Stimulated activated CD8-positive, alpha-beta memory T cell treated with anti-CD3 and anti-CD28 coated beads, Interleukin-4, amount 100 ng/mL, for 1 hour (primary cell): ENCODE measurements at regions not wholly inside any gene's neighbourhood (a gene's known extent, or its start where the extent isn't known, plus 50 kb on each side); places are given as distances from the start of the nearest gene placed in this dataset.
A peak's percentile ranks its signal among the peaks of the same experiment; 100 is the strongest.
"Not testable (repeated sequence)": the region's sequence is repeated elsewhere in the genome, so short reads cannot be mapped to it uniquely, and the experiment has no call there.

Experiments used
- DNase-seq, 2 donors: peaks; one replicate each; pipeline ENCODE4 v3.0.0-alpha.2; 2020; ENCODE audit warnings: low read depth in 2 of 2, low spot score in 1 of 2

DNA sequence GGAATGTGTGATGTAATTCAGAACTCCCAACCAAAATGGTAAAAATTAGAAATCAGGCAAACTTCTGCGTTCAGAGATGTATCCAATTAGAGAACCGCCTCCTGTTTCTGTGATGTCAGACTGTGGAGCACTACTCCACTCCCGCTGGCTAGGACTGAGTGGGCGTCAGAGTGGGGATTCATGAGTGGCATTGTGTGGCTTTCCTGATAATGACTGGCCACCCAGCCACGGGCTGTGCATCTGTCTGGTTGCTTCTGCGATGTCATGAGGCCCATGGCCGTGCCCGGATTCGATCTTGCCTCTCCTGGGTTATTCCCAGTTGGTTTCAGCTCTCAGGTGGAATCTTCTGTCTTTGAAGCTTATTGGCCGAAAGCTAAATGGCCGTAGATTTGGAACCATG is 87.1 kb upstream of the KCNA1 start:
- DNase-seq = no peak

DNA sequence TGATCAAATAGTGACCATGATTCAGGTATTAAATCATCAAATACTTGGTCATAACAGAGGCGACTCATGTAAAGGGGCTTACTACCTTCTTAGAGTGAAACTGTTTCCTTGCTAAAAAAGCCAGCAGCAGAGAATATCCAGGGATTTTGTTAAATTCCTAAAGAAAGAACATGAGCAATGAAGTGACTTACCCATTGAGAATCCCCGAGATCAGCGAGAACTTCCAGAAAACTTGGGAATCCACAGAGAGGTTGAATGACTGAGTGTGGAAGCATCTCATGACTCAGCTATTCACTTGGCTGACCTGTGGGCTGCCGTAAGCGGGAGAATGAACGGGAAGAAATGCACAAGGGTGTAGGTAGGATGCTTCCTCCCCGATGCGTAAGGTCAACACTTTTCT is 85.3 kb upstream of the KCNA1 start:
- DNase-seq = no peak

DNA sequence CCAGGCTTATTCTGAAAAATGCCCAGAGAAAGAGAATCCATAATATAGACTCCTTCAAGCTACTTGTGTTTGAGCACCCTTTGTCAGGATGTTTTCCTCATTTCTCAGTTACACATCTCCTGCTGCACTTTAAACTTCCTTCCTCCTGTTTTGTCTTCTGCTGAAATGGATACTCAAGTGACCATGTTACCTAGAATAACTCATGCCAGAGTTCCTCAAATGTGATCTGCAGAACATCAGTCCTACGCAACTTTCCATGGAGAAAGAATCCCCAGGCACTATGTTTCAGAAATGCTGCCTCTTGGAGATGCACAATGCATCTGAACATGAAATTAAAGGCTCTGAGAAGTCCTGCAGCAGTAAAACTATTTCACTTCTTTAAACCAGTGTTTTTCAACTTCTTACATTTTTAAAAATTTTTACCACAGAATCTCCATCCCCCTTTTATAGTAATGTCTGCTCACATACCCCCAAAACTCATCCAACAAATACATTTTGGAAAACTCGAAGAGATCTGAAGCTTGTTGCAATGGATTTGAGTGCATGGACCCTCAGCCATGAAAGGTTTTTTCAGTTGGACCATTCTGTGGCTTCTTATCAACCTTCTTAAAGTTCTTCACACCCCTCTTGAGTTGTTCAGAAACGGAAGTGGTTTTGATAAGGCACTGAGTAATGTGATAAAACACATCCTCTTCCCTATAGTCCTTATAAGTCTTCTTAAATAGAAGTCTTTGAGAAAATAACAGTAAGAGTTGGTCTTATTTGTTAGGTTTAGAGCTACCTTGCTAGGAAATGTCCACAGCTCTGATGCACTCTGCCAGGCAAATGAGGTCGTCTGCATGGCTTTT is 84.5 kb upstream of the KCNA1 start:
- DNase-seq = no peak

DNA sequence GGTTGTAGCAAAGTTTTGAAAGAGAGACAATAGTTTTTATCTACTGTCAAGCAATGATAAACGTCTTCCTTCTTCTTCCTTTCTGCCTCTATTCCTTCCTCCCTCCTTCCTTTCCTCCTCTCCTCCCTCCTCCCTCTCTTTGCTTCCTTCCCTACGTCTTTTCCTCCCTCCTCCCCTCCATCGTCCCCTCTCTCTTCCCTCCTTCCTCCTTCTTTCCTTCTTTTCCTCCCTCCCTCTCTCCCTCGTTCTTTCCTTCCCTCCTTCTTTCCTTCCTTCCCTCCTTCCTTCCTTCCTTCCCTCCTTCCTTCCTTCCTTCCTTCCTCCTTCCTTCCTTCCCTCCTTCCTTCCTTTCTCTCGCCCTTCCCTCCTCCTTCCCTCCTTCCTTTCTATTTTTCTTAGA is 82.8 kb upstream of the KCNA1 start:
- no peak for DNase-seq

DNA sequence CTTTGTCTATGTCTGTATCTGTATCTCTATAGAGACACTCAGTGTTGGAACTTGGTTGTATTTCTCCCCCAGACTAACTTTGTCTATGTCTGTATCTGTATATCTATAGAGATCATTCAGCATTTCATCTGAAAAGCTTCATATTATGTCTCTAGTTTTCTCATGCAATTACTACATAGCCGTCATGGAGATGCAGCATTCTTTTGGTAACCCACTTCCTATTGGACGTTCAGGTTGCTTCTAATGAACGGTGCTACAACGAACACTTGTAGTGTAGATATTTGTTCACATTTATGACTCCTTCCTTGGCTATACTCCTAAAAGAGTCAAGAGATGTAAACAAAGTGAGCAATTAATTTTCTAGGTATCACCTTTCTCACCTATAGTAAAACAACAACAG is 81.5 kb upstream of the KCNA1 start:
- no peak for DNase-seq

DNA sequence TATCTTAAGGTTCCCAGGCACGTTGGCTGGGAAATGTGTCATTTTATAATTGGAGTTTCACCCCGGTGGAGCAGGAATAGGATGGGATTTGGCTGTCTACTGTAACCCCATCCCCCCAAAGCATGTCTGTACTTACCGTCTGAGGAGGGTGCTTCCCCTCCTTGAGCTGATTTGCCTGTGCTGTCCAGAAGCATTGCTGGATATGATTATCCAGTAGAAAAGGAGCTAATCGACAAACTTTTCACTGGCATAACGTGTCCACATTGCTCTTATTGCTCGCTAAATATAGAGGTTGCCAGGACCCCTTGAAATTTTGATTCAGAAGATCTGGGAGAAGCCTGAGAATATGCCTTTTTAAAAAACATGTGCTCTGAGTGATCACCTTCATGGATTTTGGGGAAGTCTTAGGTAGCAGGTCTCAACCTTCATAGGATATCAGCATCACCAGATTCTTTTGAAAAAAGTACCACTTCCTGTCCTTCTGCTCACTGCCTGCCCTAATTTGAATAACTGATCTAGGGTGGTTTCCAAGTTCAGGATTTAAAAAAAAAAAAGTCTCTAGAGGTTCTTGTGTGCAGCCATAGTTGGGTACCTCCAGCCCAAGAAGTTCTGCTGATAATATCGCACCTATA is 80.4 kb upstream of the KCNA1 start:
- no peak for DNase-seq

DNA sequence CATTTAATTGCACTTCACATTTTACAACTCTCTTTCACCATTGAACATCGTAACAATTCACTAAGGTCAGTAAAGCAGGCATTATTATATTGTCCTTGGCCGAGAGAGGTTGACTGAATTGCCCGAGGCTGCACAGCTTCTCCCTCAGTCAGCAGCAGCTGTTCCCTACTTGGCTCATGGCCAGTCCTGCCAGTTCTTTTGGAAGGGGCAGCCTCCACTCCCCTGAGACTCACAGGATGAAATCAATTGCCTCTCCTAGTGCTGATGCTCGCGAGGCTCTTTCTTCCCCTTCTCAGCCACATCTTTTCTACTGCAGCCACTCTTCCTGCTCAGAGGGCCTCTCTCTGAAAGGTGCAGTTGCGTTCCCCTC is 79.9 kb upstream of the KCNA1 start:
- no peak for DNase-seq

DNA sequence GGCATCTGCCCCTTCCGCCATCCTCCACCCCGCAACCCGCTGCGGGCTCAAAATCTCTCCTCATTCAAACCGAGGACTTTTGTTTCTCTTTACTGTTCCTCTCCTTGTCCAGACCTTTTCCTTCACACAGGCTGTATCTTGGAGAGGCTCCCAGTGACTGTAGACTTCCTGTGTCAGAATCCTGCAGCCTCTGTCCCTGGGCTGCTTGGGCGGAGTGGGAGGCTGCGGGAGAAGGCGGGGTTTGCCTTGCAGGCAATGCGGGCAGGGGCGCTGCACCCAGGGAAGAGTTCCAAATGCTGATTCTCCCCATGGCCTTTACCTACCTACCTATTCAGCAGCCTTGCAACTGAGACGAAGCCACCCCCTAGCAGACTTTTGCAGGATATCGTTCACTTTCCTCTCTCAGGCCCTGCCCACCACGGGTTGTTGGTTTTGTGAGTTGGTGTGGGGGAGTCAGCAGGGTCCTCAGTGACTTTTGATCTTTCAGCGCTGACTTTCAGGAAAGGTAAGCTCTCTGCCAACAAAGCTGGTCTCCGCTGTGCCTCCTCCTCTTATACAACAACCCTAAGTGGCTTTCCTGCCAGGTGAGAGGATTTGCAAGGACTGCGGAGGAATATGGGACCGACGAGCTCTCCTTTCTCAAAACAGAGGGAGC is 79.0 kb upstream of the KCNA1 start:
- no peak for DNase-seq

DNA sequence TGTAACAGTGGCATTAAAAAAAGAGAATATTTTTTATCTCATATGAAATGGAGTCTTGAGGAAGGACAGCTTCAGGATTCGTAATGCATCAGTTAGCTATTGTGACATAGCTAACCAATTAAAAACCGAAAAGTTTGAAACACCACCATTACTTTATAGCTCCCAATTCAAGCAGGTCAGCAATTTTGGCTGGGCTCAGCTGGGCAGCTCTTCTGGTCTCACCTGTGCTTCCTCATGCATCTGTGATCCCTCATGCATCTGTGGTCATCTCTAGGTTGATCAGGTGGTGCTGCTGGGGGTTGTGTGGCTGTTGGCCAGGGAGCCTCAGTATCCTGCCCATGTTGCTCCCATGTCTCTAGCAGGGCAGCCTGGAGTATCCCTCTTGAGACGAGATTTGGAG is 76.7 kb upstream of the KCNA1 start:
- no peak for DNase-seq

DNA sequence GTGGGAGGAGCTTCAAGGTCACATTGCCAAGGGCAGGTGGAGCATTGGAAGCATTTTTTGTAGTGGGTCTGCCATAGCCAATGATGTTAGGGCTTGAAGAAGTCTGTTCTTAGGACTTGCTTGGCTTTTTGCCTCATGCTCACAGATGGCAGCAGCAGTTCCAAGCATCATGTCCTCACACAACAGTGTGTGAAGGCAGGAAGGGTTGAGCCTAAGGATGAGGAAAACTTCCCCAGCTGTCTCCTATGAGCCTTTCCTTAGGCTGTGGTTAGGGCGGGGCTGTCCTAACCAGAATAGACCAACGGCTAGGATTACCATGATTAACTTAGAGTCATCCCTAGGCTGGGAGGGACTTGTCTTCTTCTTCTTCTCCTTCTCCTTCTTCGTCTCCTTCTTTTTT is 76.2 kb upstream of the KCNA1 start:
- no peak for DNase-seq

DNA sequence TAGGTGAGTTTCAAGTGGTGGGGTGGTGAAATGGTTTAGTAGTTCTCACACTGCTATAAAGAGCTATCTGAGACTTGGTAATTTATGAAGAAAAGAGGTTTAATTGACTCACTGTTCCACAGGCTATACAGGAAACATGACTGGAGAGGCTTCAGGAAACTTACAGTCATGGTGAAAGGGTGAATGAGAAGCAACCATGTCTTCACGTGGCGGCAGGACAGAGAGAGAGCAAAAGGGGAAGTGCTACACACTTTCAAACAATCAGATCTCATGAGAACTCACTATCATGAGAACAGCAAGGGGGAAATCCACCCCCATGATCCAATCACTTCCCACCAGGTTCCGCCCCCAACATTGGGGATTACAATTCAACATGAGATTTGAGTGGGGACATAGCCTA is 67.3 kb upstream of the KCNA1 start:
- not testable (repeated sequence) for DNase-seq

DNA sequence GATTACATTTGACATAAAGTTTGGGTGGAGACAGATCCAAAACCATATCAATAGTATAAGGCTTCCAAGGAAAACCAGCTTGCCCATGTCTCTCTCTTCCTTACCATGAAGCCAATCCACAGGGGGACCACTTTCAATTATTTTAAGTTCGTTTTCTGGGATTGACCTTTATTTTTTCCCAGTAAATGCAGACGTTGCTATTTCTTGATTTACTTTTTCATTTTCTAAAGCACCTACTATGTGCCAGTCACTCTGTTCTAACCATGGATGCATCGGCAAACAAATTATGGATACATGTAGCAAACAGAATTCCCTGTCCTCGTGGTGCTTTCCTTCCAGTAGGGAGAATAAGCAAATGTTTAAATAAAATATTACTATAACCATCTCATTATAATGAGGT is 65.8 kb upstream of the KCNA1 start:
- DNase-seq = no peak

DNA sequence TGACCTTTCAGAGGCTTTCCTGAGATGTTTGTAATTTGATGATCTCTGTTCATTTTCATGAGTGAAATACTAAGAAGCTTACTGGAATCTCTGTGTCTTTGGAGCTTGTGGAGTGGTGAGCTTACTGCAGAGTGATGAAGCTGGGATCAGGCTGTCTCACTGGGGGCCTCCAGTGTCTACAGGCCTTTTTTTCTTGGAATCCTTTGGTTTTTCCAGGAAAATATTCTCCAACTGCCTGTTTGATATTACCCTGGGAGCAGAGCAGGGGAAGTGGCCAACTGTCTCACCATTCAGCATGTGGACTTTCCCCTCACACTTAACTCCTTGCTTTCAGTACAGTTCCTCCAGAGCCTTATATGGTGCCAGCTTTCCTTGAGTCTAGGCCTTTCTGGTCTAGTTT is 62.0 kb upstream of the KCNA1 start:
- DNase-seq = no peak

DNA sequence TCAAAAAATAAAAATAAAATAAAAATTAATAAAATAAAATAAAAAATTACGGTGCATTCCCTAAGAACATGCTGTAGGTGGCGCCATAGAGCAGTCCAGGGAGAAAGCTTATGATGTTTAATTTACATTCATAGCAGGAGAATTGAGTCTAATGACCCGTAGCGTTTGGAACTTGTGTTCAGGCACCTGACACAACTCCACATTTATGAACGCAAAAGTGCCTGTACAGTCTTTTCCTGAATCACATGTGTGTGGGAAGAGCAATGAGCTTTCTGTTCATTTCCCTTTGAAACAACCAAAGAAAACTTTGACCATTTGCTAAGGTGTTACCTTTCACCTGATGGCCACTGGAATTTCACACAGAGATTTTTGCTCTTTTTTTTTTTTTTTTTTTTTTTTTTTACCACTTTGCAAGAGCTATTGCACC is 60.6 kb upstream of the KCNA1 start:
- no peak for DNase-seq

DNA sequence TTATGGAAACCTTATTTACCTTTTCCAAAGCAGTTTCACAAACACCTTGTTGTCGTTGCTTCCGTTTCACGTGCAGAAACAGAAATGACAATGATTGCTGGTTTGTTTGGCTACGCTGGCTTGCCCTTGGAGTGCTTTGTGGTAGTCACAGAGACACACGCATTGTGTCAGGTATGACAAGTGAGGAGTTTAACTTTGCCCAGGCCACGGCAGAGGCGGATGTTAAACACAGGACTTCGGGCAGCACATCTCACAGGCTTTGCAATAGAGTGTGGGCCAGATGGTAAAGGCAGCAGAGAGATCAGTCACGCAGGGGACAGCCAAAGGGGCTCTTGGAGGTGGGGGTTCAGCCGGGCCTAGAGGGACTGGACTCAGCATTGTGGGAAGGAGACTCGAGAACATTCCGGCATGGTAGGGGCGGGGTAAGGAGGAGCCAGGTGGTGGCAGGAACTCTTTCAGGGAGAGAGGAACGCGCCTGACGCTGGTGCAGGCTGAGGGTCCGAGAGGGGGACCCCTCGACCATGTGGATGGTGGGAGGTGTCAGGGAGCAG is 59.8 kb upstream of the KCNA1 start:
- DNase-seq = no peak

DNA sequence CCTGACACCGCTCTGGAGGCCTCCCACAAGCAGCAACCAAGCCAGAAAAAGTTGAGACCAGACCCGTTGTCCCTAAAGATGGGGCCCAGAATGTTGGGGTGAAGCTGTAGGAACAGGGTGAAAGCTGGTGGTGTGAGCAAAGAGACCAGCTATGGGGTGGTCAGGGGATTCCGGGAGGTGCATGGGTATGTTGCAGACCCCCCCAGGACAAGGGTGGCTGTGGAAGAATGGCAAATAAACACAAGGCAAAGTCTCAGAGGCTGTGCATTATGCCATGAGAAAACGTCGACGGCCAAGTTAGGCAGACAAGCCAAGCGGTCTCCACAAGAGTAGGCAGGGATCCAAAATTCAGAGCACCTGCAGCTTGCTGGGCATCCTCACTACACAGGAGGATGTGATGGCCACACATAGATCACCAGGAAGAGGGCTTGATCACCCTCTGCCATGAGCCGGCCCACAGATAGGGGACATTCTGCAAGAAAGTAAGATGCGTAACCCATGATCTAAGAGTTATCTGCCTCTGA is 58.8 kb upstream of the KCNA1 start:
- no peak for DNase-seq

DNA sequence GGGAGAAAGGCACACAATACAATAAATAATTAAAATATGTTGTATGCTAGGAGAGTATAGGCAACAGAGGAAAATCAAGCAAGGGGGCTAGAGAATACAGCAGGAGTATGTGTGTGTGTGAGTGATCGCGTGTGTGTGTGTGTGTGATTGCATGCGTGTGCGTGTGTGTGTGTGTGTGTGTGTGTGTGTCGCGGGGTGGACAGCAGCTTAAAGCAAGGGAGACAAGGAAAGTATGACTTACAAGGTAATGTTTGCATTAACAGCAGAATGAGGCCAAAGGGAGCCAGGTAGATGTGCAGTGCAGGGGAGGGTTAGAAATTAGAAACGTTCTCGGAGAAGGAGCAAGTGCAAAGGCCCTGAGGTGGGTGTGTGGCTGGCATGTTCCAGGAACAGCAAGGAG is 57.4 kb upstream of the KCNA1 start:
- no peak for DNase-seq

DNA sequence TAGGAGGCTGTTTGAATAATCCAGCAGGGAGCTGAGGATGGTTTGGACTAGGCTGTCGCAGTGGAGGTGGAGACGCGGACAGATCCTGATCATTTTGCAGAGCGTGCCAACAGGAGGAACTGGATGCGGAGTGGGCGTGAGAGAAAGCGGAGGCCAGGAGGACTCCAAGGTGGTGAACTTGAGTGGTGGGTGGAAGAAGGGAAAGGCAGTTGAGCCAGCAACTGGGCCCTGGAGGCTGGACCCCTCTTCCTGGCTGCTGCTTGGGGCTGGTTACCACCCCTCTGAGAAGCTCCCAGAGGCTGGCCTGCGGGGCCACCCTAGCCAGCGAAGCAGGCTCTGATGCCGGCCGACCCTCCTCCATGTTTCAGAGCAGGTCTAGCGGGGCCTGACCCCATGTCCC is 56.8 kb upstream of the KCNA1 start:
- no peak for DNase-seq

DNA sequence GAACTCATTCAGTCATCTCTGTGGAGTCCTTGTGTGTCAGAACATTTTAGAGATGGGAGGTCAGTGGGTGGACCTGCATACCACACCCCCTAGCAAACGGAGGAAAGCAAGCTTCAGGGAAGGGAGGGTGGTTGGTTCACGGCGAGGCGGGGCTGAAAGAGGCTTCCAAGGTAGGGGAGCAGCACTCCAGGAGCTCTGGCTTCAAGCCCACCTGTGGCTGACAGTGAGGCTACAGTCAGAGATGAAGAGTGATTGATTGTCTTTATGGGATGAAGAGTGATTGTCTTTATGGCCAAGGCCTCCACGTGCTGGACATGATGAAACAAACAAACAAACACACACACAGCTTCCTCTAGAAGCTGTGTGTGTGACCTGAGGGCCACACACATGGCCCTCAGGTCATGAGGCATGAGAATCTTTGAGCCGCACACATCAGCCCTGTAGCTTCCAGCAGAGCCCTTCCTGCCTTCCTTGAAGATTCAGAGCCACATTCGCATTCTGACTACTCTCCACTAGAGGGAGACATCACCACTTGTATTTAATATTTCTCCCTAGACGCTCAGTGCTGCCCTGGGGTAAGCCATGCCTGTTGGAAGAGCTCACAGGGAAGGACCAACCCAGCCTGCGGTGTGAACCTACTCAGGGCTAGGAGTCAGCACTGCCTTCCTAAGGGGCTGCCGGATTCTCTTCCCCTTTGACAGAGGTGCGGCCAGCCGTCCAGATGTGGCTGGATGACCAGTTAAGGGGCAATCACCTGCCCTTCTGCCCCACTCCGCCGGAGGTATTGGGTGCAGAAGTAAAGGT is 54.4 kb upstream of the KCNA1 start:
- DNase-seq = peak in 1 of 2 donors; percentile 3

DNA sequence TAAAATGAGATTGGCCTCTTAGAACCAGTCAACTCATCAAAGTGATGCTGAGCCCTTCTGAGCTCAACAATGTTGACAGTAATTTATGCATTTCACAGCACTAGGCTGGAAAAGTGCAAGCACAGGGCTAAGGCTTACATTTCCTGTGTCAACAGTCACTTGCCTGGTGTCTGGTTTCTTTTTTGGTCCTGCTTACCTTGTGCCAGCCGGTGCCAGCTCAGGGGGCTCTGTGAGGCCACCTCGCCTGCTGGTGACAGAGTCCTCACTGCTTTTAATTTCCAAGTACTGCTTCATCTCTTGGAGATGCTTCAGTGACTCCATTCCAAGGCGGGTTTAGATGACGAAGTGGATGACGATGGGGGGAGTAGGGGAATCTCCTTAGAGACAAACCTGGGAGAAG is 53.1 kb upstream of the KCNA1 start:
- DNase-seq = no peak
